ENCODE measurements at regions not wholly inside any gene's neighbourhood (a gene's known extent, or its start where the extent isn't known, plus 50 kb on each side); places are given as distances from the start of the nearest gene placed in this dataset.

DNA sequence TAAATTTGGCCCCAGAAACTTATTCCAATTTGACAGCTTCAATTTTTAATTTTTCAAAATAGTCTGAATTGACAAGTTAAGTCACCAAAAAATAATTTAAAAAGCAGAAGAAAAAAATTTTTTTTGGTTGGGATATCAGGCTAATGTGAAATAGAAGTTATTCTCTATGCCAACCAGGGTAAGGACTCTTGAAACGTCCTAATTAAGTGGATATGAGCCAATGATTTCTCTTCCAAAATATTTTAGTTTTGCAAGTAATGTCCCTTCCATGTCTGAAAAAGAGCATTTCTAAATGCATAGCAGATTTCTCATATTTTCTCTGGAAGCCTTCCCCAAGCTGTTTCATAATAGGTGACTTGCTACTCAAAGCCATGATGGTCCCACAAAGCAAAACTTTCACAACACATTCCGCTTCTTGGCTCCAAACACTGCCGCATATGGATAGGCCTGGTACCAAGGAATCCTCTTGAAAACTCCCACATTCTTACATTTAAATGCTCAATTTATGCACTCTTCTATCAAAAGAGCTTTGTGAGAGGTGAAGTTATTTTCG, 65.1 kb downstream of the SIX6 start:
- TF ChIP-seq, protein P1, sequence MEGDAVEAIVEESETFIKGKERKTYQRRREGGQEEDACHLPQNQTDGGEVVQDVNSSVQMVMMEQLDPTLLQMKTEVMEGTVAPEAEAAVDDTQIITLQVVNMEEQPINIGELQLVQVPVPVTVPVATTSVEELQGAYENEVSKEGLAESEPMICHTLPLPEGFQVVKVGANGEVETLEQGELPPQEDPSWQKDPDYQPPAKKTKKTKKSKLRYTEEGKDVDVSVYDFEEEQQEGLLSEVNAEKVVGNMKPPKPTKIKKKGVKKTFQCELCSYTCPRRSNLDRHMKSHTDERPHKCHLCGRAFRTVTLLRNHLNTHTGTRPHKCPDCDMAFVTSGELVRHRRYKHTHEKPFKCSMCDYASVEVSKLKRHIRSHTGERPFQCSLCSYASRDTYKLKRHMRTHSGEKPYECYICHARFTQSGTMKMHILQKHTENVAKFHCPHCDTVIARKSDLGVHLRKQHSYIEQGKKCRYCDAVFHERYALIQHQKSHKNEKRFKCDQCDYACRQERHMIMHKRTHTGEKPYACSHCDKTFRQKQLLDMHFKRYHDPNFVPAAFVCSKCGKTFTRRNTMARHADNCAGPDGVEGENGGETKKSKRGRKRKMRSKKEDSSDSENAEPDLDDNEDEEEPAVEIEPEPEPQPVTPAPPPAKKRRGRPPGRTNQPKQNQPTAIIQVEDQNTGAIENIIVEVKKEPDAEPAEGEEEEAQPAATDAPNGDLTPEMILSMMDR (IDR thresholded peaks at IDR 0.05) = no peak
- no peaks in the 10 kb centered on the region for H3K4me1 Mint-ChIP-seq (ENCODE audit: low read depth)
- ChIA-PET CTCF (no interaction called here), POLR2A (no interaction called here)
- intact Hi-C loops (cut with DNase I, micrococcal nuclease) = no loop called here
- no peaks in the 10 kb centered on the region for H3K36me3 ChIP-seq (ENCODE audit: insufficient read depth, low read length)
- H3K36me3 Mint-ChIP-seq (ENCODE audit: low read depth) = no peaks in the 10 kb centered on the region
- DNase-seq (no peak), ATAC-seq (ENCODE audit: poor library complexity) (no peak)
- no peak overlapping the region for H3K27ac Mint-ChIP-seq
- no peaks in the 10 kb centered on the region for H3K4me1 ChIP-seq (ENCODE audit: insufficient read depth, low read length)
- no peak overlapping the region for H3K27ac ChIP-seq (ENCODE audit: low read depth in 1 of 2, low read length in 2 of 2)
- H3K27me3 Mint-ChIP-seq = peaks cover 30% of the 10 kb centered on the region
- no peak overlapping the region for H3K4me3 Mint-ChIP-seq
- peaks cover 0 to 3% of the 10 kb centered on the region in 2 experiments for H3K27me3 ChIP-seq (ENCODE audit: control insufficient read depth in 1 of 2, insufficient read depth in 2 of 2, low read length in 2 of 2)
- H3K9me3 ChIP-seq (ENCODE audit: control insufficient read depth in 1 of 2, insufficient read depth in 1 of 2, low read length in 2 of 2) = no peaks in the 10 kb centered on the region
- H3K9me3 Mint-ChIP-seq = no peaks in the 10 kb centered on the region
- no peak overlapping the region for H3K4me3 ChIP-seq (ENCODE audit: low read length)

DNA sequence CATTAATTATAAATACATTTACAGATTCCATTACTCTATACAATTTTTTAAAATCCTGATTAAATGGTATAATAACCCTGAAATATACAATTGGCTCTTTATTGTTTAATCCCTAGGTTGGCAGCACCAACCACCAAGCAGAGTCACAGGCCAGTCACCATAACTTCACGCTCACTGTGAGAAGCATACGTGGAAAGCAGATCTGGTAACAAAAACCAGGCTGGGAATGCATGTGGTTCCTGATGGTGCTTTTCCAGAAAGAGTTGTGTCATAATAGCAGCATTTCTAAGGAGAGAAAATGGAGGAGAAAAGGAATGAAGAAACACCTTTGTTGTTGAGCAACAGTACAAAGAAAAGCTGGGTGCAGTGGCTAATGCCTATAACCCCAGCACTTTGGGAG, 66.1 kb downstream of the SIX6 start:
- no peaks in the 10 kb centered on the region for H3K9me3 ChIP-seq (ENCODE audit: control insufficient read depth in 1 of 2, insufficient read depth in 1 of 2, low read length in 2 of 2)
- no peak overlapping the region for H3K27ac ChIP-seq (ENCODE audit: low read depth in 1 of 2, low read length in 2 of 2)
- intact Hi-C loops (cut with DNase I, micrococcal nuclease) = no loop called here
- no peaks in the 10 kb centered on the region for H3K4me1 Mint-ChIP-seq (ENCODE audit: low read depth)
- TF ChIP-seq, protein P1 (IDR thresholded peaks at IDR 0.05) = no peak
- CTCF ChIA-PET = no interaction called here
- no peaks in the 10 kb centered on the region for H3K36me3 ChIP-seq (ENCODE audit: insufficient read depth, low read length)
- no peaks in the 10 kb centered on the region for H3K36me3 Mint-ChIP-seq (ENCODE audit: low read depth)
- H3K27me3 ChIP-seq (ENCODE audit: control insufficient read depth in 1 of 2, insufficient read depth in 2 of 2, low read length in 2 of 2) = peaks cover 0 to 3% of the 10 kb centered on the region in 2 experiments
- H3K27ac Mint-ChIP-seq = no peak overlapping the region
- H3K4me3 ChIP-seq (ENCODE audit: low read length) = no peak overlapping the region
- no peak overlapping the region for H3K4me3 Mint-ChIP-seq
- no peak for DNase-seq
- POLR2A ChIA-PET = no interaction called here
- no peaks in the 10 kb centered on the region for H3K9me3 Mint-ChIP-seq
- peaks cover 30% of the 10 kb centered on the region for H3K27me3 Mint-ChIP-seq
- H3K4me1 ChIP-seq (ENCODE audit: insufficient read depth, low read length) = no peaks in the 10 kb centered on the region
- ATAC-seq (ENCODE audit: poor library complexity) = no peak

DNA sequence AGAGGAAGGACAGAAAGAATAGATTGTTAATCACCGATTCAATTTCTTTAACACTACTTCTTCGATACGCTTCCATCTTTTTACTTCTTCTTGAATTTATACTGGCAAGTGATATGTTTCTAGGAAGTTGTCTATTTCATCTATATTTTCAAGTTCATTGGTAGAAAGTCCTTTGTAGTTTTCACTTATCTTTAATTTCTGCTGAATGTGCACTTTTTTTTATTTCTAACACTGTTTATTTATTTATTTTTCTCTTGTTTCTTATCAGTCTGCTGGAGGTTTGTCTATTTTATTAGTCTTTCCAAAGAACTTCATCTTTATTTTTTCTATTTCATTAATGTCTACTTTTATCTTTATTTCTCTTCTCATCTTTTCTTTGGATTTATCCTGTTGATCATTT, 63.6 kb downstream of the SIX1 start:
- intact Hi-C loops (cut with DNase I, micrococcal nuclease) = no loop called here
- ChIA-PET CTCF (no interaction called here), POLR2A (no interaction called here)
- H3K4me3 Mint-ChIP-seq = no peak overlapping the region
- peaks cover 19% of the 10 kb centered on the region for H3K27me3 Mint-ChIP-seq
- no peak for DNase-seq
- H3K4me1 Mint-ChIP-seq (ENCODE audit: low read depth) = no peaks in the 10 kb centered on the region
- TF ChIP-seq, protein P1 (IDR thresholded peaks at IDR 0.05) = no peak
- no peaks in the 10 kb centered on the region for H3K36me3 Mint-ChIP-seq (ENCODE audit: low read depth)
- no peaks in the 10 kb centered on the region for H3K9me3 Mint-ChIP-seq
- Histone ChIP-seq H3K36me3 (ENCODE audit: insufficient read depth, low read length) (no peaks in the 10 kb centered on the region), H3K9me3 (ENCODE audit: control insufficient read depth in 1 of 2, insufficient read depth in 1 of 2, low read length in 2 of 2) (peaks cover 0 to 3% of the 10 kb centered on the region in 2 experiments), H3K4me3 (ENCODE audit: low read length) (no peak overlapping the region), H3K27me3 (ENCODE audit: control insufficient read depth in 1 of 2, insufficient read depth in 2 of 2, low read length in 2 of 2) (no peaks in the 10 kb centered on the region), H3K4me1 (ENCODE audit: insufficient read depth, low read length) (no peaks in the 10 kb centered on the region), H3K27ac (ENCODE audit: low read depth in 1 of 2, low read length in 2 of 2) (no peak overlapping the region)
- no peak for ATAC-seq (ENCODE audit: poor library complexity)
- H3K27ac Mint-ChIP-seq = no peak overlapping the region

Measured in CD4-positive, alpha-beta T cell (primary cell).